Lung (tissue), 11 donors: ENCODE measurements at regions not wholly inside any gene's neighbourhood (a gene's known extent, or its start where the extent isn't known, plus 50 kb on each side); places are given as distances from the start of the nearest gene placed in this dataset.

Experiments
- ATAC-seq: fragments of 200-7000 bp; cut with Tn5 transposase; one replicate; pipeline ENCODE4 v1.9.1; 2020; ENCODE audit warnings: moderate number of reproducible peaks; ENCODE audit not compliant: insufficient read depth, low FRiP score
- DNase-seq, 3 donors: peaks; one replicate each; pipeline ENCODE4 v3.0.0-alpha.2; 2013 to 2017
- H3K27ac ChIP-seq, 2 donors: one replicate each; pipeline ENCODE4 v1.5.1; 2013; ENCODE audit warnings: mild to moderate bottlenecking in 2 of 2, moderate library complexity in 2 of 2, control low read depth in 1 of 2, inconsistent platforms in 1 of 2, low read depth in 1 of 2, low read length in 1 of 2
- H3K27me3 ChIP-seq, 3 donors: one replicate each; pipeline ENCODE4 v1.5.1; 2013; ENCODE audit warnings: low read length in 2 of 3; ENCODE audit not compliant: control insufficient read depth in 3 of 3, insufficient read depth in 3 of 3
- H3K36me3 ChIP-seq, 4 donors: one replicate each; pipeline ENCODE4 v1.5.1; 2013; ENCODE audit warnings: low read length in 4 of 4, mild to moderate bottlenecking in 1 of 4, moderate library complexity in 1 of 4; ENCODE audit not compliant: control insufficient read depth in 4 of 4, insufficient read depth in 4 of 4
- H3K4me1 ChIP-seq, 5 donors: one replicate each; pipeline ENCODE4 v1.5.1; 2013; ENCODE audit warnings: low read length in 5 of 5, mild to moderate bottlenecking in 2 of 5, moderate library complexity in 1 of 5; ENCODE audit not compliant: control insufficient read depth in 5 of 5, insufficient read depth in 5 of 5
- H3K4me3 ChIP-seq: one replicate; pipeline ENCODE4 v1.5.1; 2013; ENCODE audit warnings: mild to moderate bottlenecking, control low read depth, moderate library complexity
- H3K9ac ChIP-seq, 2 donors: one replicate each; pipeline ENCODE4 v1.5.1; 2013; ENCODE audit warnings: low read length in 2 of 2, control low read depth in 1 of 2; ENCODE audit not compliant: insufficient read depth in 1 of 2
- H3K9me3 ChIP-seq, 4 donors: one replicate each; pipeline ENCODE4 v1.5.1; 2013; ENCODE audit warnings: low read length in 3 of 4, mild to moderate bottlenecking in 1 of 4, moderate library complexity in 1 of 4; ENCODE audit not compliant: control insufficient read depth in 4 of 4, insufficient read depth in 3 of 4
- CTCF ChIP-seq: IDR thresholded peaks from 2 replicates; pipeline ENCODE4 v1.5.1; 2012; ENCODE audit warnings: mild to moderate bottlenecking; ENCODE audit errors: control extremely low read depth, extremely low read depth
- WGBS, 2 donors: extraction: QIAGEN DNeasy Blood & Tissue Kit; methylation state at CpG; one replicate each; pipeline ENCODE4 v1.1.7; 2013; 5-methylcytosine and 5-hydroxymethylcytosine counted together
- donor health status: control.
- donor health status: control.
- donor health status: Bipolar disorder and iron deficiency.
- donor health status: healthy.
- donor health status: DM: yes; HTN: yes; CAD: no.

GRCh38 chr4:96766359-96766758, 926.5 kb downstream of the PDHA2 start:
- Histone ChIP-seq H3K27me3 (no peaks in the 10 kb centered on the region), H3K4me1 (peaks cover 0 to 4% (median 0%) of the 10 kb centered on the region in 5 donors), H3K9me3 (peaks cover 0 to 12% (median 0%) of the 10 kb centered on the region in 4 donors), H3K36me3 (no peaks in the 10 kb centered on the region), H3K4me3 (no peak overlapping the region), H3K9ac (no peak overlapping the region), H3K27ac (no peak overlapping the region)
- ATAC-seq, result no peak
- WGBS, 2 donors, result 82 to 93% methylated on average over 5 of the region's 5 CpGs
- peak in 1 of 3 donors; percentile 1 for DNase-seq
- no peak for TF ChIP-seq CTCF

GRCh38 chr4:96767815-96768480, 928.1 kb downstream of the PDHA2 start:
- no peak for TF ChIP-seq CTCF

GRCh38 chr4:96775501-96775900, 935.6 kb downstream of the PDHA2 start:
- TF ChIP-seq CTCF, result no peak
- H3K4me1 ChIP-seq, result no peaks in the 10 kb centered on the region
- WGBS, 2 donors, result 84 to 91% methylated on average over 2 of the region's 2 CpGs
- no peak overlapping the region for H3K27ac ChIP-seq
- no peak overlapping the region for H3K9ac ChIP-seq
- no peaks in the 10 kb centered on the region for H3K36me3 ChIP-seq
- peaks cover 0 to 1% (median 0%) of the 10 kb centered on the region in 4 donors for H3K9me3 ChIP-seq
- H3K4me3 ChIP-seq, result no peak overlapping the region
- no peak for DNase-seq
- no peaks in the 10 kb centered on the region for H3K27me3 ChIP-seq
- ATAC-seq, result no peak

More at GRCh38 chr4:96767815-96768480, 928.1 kb downstream of the PDHA2 start:
- no peak for DNase-seq
- no peak overlapping the region for H3K9ac ChIP-seq
- no peaks in the 10 kb centered on the region for H3K27me3 ChIP-seq
- peaks cover 0 to 4% (median 0%) of the 10 kb centered on the region in 5 donors for H3K4me1 ChIP-seq
- no peak overlapping the region for H3K27ac ChIP-seq
- 89 to 90% methylated on average over 5 of the region's 5 CpGs for WGBS, 2 donors
- peaks cover 0 to 12% (median 0%) of the 10 kb centered on the region in 4 donors for H3K9me3 ChIP-seq
- no peak for ATAC-seq
- H3K36me3 ChIP-seq, result no peaks in the 10 kb centered on the region
- no peak overlapping the region for H3K4me3 ChIP-seq
